Ovary (tissue), 7 donors: ENCODE measurements at regions not wholly inside any gene's neighbourhood (a gene's known extent, or its start where the extent isn't known, plus 50 kb on each side); places are given as distances from the start of the nearest gene placed in this dataset.

Source experiments
- DNase-seq, 5 donors: peaks; one replicate each; pipeline ENCODE4 v3.0.0-alpha.2; 2019 to 2020
- H3K27ac ChIP-seq, 2 donors: fragments of 200-600 bp; one replicate each; pipeline versions ENCODE4 v1.5.1 to v1.8.0; 2019 to 2022
- H3K27me3 ChIP-seq: fragments of 200-600 bp; one replicate; pipeline ENCODE4 v1.8.0; 2022
- H3K36me3 ChIP-seq: fragments of 200-600 bp; sonication (generic); one replicate; pipeline ENCODE4 v1.5.1; 2019
- H3K4me1 ChIP-seq: one replicate; pipeline ENCODE4 v1.8.1; 2013; ENCODE audit warnings: mild to moderate bottlenecking, moderate library complexity; ENCODE audit not compliant: insufficient read depth
- H3K4me3 ChIP-seq: fragments of 200-600 bp; sonication (generic); one replicate; pipeline ENCODE4 v1.5.1; 2017
- H3K9me3 ChIP-seq, 2 donors: fragments of 200-600 bp in 1 of 2; sonication (generic) in 1 of 2; one replicate each; pipeline versions ENCODE4 v1.5.1 to v1.8.1; 2013 to 2019; ENCODE audit warnings: mild to moderate bottlenecking in 1 of 2, moderate library complexity in 1 of 2
- CTCF ChIP-seq, 3 donors: fragments of 450-650 bp in 2 of 3; fragments of 200-600 bp in 1 of 3; IDR thresholded peaks; one replicate each; pipeline versions ENCODE4 v1.5.1 to v1.8.0; 2016 to 2022; ENCODE audit warnings: antibody characterized with exemption in 3 of 3, mild to moderate bottlenecking in 1 of 3
- EP300 ChIP-seq: sonication (generic); formaldehyde crosslinking; IDR thresholded peaks from one replicate; pipeline ENCODE4 v1.6.1; 2017; ENCODE audit warnings: antibody characterized with exemption
- POLR2A ChIP-seq: fragments of 450-650 bp; IDR thresholded peaks from one replicate; pipeline ENCODE4 v1.6.1; 2017; ENCODE audit warnings: antibody characterized with exemption, mild to moderate bottlenecking, moderate library complexity
- WGBS, 3 donors: extraction: QIAGEN DNeasy Blood & Tissue Kit in 1 of 3; methylation state at CpG; one replicate each; pipeline versions ENCODE4 v1.1.5 to v1.1.7; 2013 to 2017; 5-methylcytosine and 5-hydroxymethylcytosine counted together
- intact Hi-C, 4 donors: fragments of 100-400 bp; cut with DNase I; formaldehyde crosslinking; loops; one replicate each; pipeline versions ENCODE4 v1.11.0 to v1.15.1; 2022 to 2023
- donor health status: DM: no; HTN: no; CAD: no; lungs with moderate emphysema.
- donor health status: DM: no; HTN: no; CAD: no.
- donor health status: Bipolar disorder and iron deficiency.
- donor health status: DM: no; HTN: no; CAD: no.
- donor health status: DM: yes; HTN: yes; CAD: no.

- Histone ChIP-seq H3K36me3 (no peaks in the 10 kb centered on the region), H3K27me3 (no peaks in the 10 kb centered on the region), H3K27ac (no peak overlapping the region), H3K9me3 (no peaks in the 10 kb centered on the region), H3K4me3 (no peak overlapping the region), H3K4me1 (no peaks in the 10 kb centered on the region)
- WGBS, 3 donors = 95 to 97% (median 96%) methylated on average over 2 of the region's 2 CpGs
- intact Hi-C loops = no loop called here
- DNase-seq = no peak
- TF ChIP-seq EP300 (no peak), CTCF (IDR thresholded peaks at IDR 0.05) (no peak), POLR2A (no peak)
Observed at GRCh38 chr1:239232921-239233320, 153.4 kb upstream of the CHRM3 start.

GRCh38 chr1:239228451-239228850 lies 157.9 kb upstream of the CHRM3 start:
- Histone ChIP-seq H3K4me1 (no peaks in the 10 kb centered on the region), H3K9me3 (no peaks in the 10 kb centered on the region), H3K27me3 (no peaks in the 10 kb centered on the region), H3K36me3 (no peaks in the 10 kb centered on the region), H3K4me3 (no peak overlapping the region), H3K27ac (no peak overlapping the region)
- no peak for TF ChIP-seq EP300
- TF ChIP-seq CTCF (IDR thresholded peaks at IDR 0.05) = no peak
- no peak for TF ChIP-seq POLR2A
- intact Hi-C loops = loop anchor here in 1 of 4 donors (5.0 kb wide), 1 partner anchor 1216 kb away; no protein-coding TSS in a partner anchor
- DNase-seq = no peak

GRCh38 chr1:239225396-239225795 lies 161.0 kb upstream of the CHRM3 start:
- intact Hi-C loops = loop anchor here in 1 of 4 donors (5.0 kb wide), 1 partner anchor 1213 kb away; no protein-coding TSS in a partner anchor
- WGBS, 3 donors = 73 to 84% (median 77%) methylated on average over 2 of the region's 2 CpGs
- no peaks in the 10 kb centered on the region for H3K4me1 ChIP-seq
- H3K4me3 ChIP-seq = no peak overlapping the region
- H3K27me3 ChIP-seq = no peaks in the 10 kb centered on the region
- H3K36me3 ChIP-seq = no peaks in the 10 kb centered on the region
- no peak for TF ChIP-seq POLR2A
- TF ChIP-seq EP300 = no peak
- TF ChIP-seq CTCF (IDR thresholded peaks at IDR 0.05) = no peak
- DNase-seq = no peak
- H3K9me3 ChIP-seq = no peaks in the 10 kb centered on the region
- H3K27ac ChIP-seq = no peak overlapping the region

- intact Hi-C loops = no loop called here
- no peaks in the 10 kb centered on the region for H3K36me3 ChIP-seq
- WGBS, 3 donors = 90 to 97% (median 96%) methylated on average over 2 of the region's 2 CpGs
- TF ChIP-seq EP300 = no peak
- no peak for TF ChIP-seq CTCF (IDR thresholded peaks at IDR 0.05)
- TF ChIP-seq POLR2A = no peak
- no peaks in the 10 kb centered on the region for H3K27me3 ChIP-seq
- DNase-seq = no peak
- no peak overlapping the region for H3K4me3 ChIP-seq
- H3K4me1 ChIP-seq = no peaks in the 10 kb centered on the region
- H3K27ac ChIP-seq = no peak overlapping the region
- no peaks in the 10 kb centered on the region for H3K9me3 ChIP-seq
Observed at GRCh38 chr1:239224100-239224499, 162.3 kb upstream of the CHRM3 start.

- no peaks in the 10 kb centered on the region for H3K9me3 ChIP-seq
- TF ChIP-seq CTCF (IDR thresholded peaks at IDR 0.05) = no peak
- TF ChIP-seq POLR2A = no peak
- no peak for TF ChIP-seq EP300
- no peak for DNase-seq
- intact Hi-C loops = no loop called here
- no peaks in the 10 kb centered on the region for H3K4me1 ChIP-seq
- 68 to 83% (median 73%) methylated on average over 1 of the region's 1 CpG for WGBS, 3 donors
- H3K27me3 ChIP-seq = no peaks in the 10 kb centered on the region
- no peaks in the 10 kb centered on the region for H3K36me3 ChIP-seq
- no peak overlapping the region for H3K4me3 ChIP-seq
- H3K27ac ChIP-seq = no peak overlapping the region
Observed at GRCh38 chr1:239222999-239223398, 163.4 kb upstream of the CHRM3 start.
